ENCODE measurements at regions not wholly inside any gene's neighbourhood (a gene's known extent, or its start where the extent isn't known, plus 50 kb on each side); places are given as distances from the start of the nearest gene placed in this dataset.

DNA sequence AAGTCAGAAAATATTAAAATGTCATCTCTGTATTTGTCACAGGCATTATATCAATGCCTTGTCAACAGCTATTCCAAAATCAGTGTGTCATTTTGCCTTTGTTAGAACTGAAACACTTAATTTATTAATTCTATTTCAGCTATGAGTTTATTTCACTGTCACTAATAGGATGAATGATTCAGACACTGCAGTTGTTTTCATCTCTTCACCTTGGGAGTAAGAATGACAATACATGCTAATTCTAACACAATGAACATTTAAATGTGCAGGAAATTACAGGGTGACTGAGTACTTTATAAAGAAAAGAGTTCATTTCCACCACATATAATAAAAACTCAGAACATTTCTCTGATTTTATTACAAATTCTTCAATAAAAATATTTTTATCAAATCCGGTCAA is 109.7 kb downstream of the P2RY1 start:
- Histone ChIP-seq H3K9ac (ENCODE audit: low read length) (no peak overlapping the region), H3K27me3 (ENCODE audit: low read depth, low read length) (no peaks in the 10 kb centered on the region), H3K9me3 (ENCODE audit: insufficient read depth, low read length) (no peaks in the 10 kb centered on the region), H2AFZ (ENCODE audit: low read depth, low read length) (no peak overlapping the region), H3K4me2 (ENCODE audit: low read length) (no peak overlapping the region), H4K20me1 (ENCODE audit: insufficient read depth, low read length) (no peaks in the 10 kb centered on the region), H3K4me1 (ENCODE audit: low read length) (no peaks in the 10 kb centered on the region), H3K4me3 (ENCODE audit: low read length) (no peak overlapping the region), H3K27ac (ENCODE audit: low read length) (no peak overlapping the region), H3K36me3 (replicated peaks; ENCODE audit: low read depth, low read length) (no peaks in the 10 kb centered on the region), H3K79me2 (ENCODE audit: low read length) (no peaks in the 10 kb centered on the region)
- TF ChIP-seq EZH2phosphoT487 (IDR thresholded peaks at IDR 0.05; ENCODE audit: low read depth) = no peak
- TF ChIP-seq, protein P1, sequence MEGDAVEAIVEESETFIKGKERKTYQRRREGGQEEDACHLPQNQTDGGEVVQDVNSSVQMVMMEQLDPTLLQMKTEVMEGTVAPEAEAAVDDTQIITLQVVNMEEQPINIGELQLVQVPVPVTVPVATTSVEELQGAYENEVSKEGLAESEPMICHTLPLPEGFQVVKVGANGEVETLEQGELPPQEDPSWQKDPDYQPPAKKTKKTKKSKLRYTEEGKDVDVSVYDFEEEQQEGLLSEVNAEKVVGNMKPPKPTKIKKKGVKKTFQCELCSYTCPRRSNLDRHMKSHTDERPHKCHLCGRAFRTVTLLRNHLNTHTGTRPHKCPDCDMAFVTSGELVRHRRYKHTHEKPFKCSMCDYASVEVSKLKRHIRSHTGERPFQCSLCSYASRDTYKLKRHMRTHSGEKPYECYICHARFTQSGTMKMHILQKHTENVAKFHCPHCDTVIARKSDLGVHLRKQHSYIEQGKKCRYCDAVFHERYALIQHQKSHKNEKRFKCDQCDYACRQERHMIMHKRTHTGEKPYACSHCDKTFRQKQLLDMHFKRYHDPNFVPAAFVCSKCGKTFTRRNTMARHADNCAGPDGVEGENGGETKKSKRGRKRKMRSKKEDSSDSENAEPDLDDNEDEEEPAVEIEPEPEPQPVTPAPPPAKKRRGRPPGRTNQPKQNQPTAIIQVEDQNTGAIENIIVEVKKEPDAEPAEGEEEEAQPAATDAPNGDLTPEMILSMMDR (IDR thresholded peaks at IDR 0.05; ENCODE audit: low read depth, low read length) = no peak

GRCh38 chr3:152945556-152945955 is 110.6 kb downstream of the P2RY1 start:
- no peak overlapping the region for H3K27ac ChIP-seq (ENCODE audit: low read length)
- no peaks in the 10 kb centered on the region for H4K20me1 ChIP-seq (ENCODE audit: insufficient read depth, low read length)
- TF ChIP-seq, protein P1 (IDR thresholded peaks at IDR 0.05; ENCODE audit: low read depth, low read length) = no peak
- TF ChIP-seq EZH2phosphoT487 (IDR thresholded peaks at IDR 0.05; ENCODE audit: low read depth) = no peak
- no peak overlapping the region for H2AFZ ChIP-seq (ENCODE audit: low read depth, low read length)
- no peaks in the 10 kb centered on the region for H3K36me3 ChIP-seq (replicated peaks; ENCODE audit: low read depth, low read length)
- no peaks in the 10 kb centered on the region for H3K9me3 ChIP-seq (ENCODE audit: insufficient read depth, low read length)
- no peaks in the 10 kb centered on the region for H3K79me2 ChIP-seq (ENCODE audit: low read length)
- no peaks in the 10 kb centered on the region for H3K4me1 ChIP-seq (ENCODE audit: low read length)
- no peak overlapping the region for H3K4me2 ChIP-seq (ENCODE audit: low read length)
- H3K9ac ChIP-seq (ENCODE audit: low read length) = no peak overlapping the region
- no peaks in the 10 kb centered on the region for H3K27me3 ChIP-seq (ENCODE audit: low read depth, low read length)
- no peak overlapping the region for H3K4me3 ChIP-seq (ENCODE audit: low read length)

GRCh38 chr3:152957491-152957890 is 122.6 kb downstream of the P2RY1 start:
- Histone ChIP-seq H3K27ac (ENCODE audit: low read length) (no peak overlapping the region), H3K4me1 (ENCODE audit: low read length) (no peaks in the 10 kb centered on the region), H3K36me3 (replicated peaks; ENCODE audit: low read depth, low read length) (no peaks in the 10 kb centered on the region), H2AFZ (ENCODE audit: low read depth, low read length) (no peak overlapping the region), H4K20me1 (ENCODE audit: insufficient read depth, low read length) (no peaks in the 10 kb centered on the region), H3K9ac (ENCODE audit: low read length) (no peak overlapping the region), H3K9me3 (ENCODE audit: insufficient read depth, low read length) (no peaks in the 10 kb centered on the region), H3K79me2 (ENCODE audit: low read length) (no peaks in the 10 kb centered on the region), H3K4me3 (ENCODE audit: low read length) (no peak overlapping the region), H3K4me2 (ENCODE audit: low read length) (no peak overlapping the region), H3K27me3 (ENCODE audit: low read depth, low read length) (no peaks in the 10 kb centered on the region)
- TF ChIP-seq, protein P1 (IDR thresholded peaks at IDR 0.05; ENCODE audit: low read depth, low read length) = no peak
- no peak for TF ChIP-seq EZH2phosphoT487 (IDR thresholded peaks at IDR 0.05; ENCODE audit: low read depth)

- Histone ChIP-seq H4K20me1 (ENCODE audit: insufficient read depth, low read length) (no peaks in the 10 kb centered on the region), H3K4me3 (ENCODE audit: low read length) (no peak overlapping the region), H3K4me1 (ENCODE audit: low read length) (no peaks in the 10 kb centered on the region), H3K27ac (ENCODE audit: low read length) (no peak overlapping the region), H2AFZ (ENCODE audit: low read depth, low read length) (no peak overlapping the region), H3K9ac (ENCODE audit: low read length) (no peak overlapping the region), H3K27me3 (ENCODE audit: low read depth, low read length) (no peaks in the 10 kb centered on the region), H3K4me2 (ENCODE audit: low read length) (no peak overlapping the region), H3K36me3 (replicated peaks; ENCODE audit: low read depth, low read length) (no peaks in the 10 kb centered on the region), H3K9me3 (ENCODE audit: insufficient read depth, low read length) (no peaks in the 10 kb centered on the region), H3K79me2 (ENCODE audit: low read length) (no peaks in the 10 kb centered on the region)
- TF ChIP-seq, protein P1 (IDR thresholded peaks at IDR 0.05; ENCODE audit: low read depth, low read length) = no peak
- TF ChIP-seq EZH2phosphoT487 (IDR thresholded peaks at IDR 0.05; ENCODE audit: low read depth) = no peak
Observed at GRCh38 chr3:152959307-152959706, 124.4 kb downstream of the P2RY1 start.
